Smooth muscle cell (in vitro differentiated cells): ENCODE measurements at regions not wholly inside any gene's neighbourhood (a gene's known extent, or its start where the extent isn't known, plus 50 kb on each side); places are given as distances from the start of the nearest gene placed in this dataset.
A peak's percentile ranks its signal among the peaks of the same experiment; 100 is the strongest.
"Not testable (repeated sequence)": the region's sequence is repeated elsewhere in the genome, so short reads cannot be mapped to it uniquely, and the experiment has no call there.

ENCODE experiments used
- DNase-seq: peaks from one replicate; lab custom pipeline; 2025; ENCODE audit not compliant: unreplicated experiment; lab: John Stamatoyannopoulos, UW
- H2AFZ ChIP-seq: fragments of 200-600 bp; sonication (generic); 2 replicates; pipeline ENCODE4 v1.6.0; 2016; ENCODE audit warnings: antibody characterized with exemption, low read depth, mild to moderate bottlenecking
- H3F3A ChIP-seq: fragments of 200-600 bp; sonication (generic); 2 replicates; pipeline ENCODE4 v1.6.0; 2017; ENCODE audit warnings: antibody characterized with exemption, low read depth
- H3K27ac ChIP-seq: fragments of 200-600 bp; sonication (generic); 2 replicates; pipeline ENCODE4 v1.5.1; 2016; ENCODE audit warnings: low read depth, mild to moderate bottlenecking
- H3K27me3 ChIP-seq: fragments of 200-600 bp; sonication (generic); 2 replicates; pipeline ENCODE4 v1.6.1; 2016; ENCODE audit warnings: low read depth, mild to moderate bottlenecking
- H3K36me3 ChIP-seq: fragments of 200-600 bp; sonication (generic); 2 replicates; pipeline ENCODE4 v1.5.1; 2016; ENCODE audit warnings: low read depth
- H3K4me1 ChIP-seq: fragments of 200-600 bp; sonication (generic); 2 replicates; pipeline ENCODE4 v1.5.1; 2016; ENCODE audit warnings: low read depth
- H3K4me2 ChIP-seq: fragments of 200-600 bp; sonication (generic); 2 replicates; pipeline ENCODE4 v1.6.0; 2016; ENCODE audit warnings: mild to moderate bottlenecking
- H3K4me3 ChIP-seq: fragments of 200-600 bp; sonication (generic); 2 replicates; pipeline ENCODE4 v1.5.1; 2016; ENCODE audit warnings: mild to moderate bottlenecking
- H3K79me2 ChIP-seq: fragments of 200-600 bp; sonication (generic); 2 replicates; pipeline ENCODE4 v1.6.0; 2016; ENCODE audit warnings: low read depth, mild to moderate bottlenecking
- H3K9ac ChIP-seq: fragments of 200-600 bp; sonication (generic); 2 replicates; pipeline ENCODE4 v1.6.0; 2016; ENCODE audit warnings: low read depth
- H3K9me3 ChIP-seq: fragments of 200-600 bp; sonication (generic); replicated peaks from 2 replicates; pipeline ENCODE4 v1.5.1; 2016; ENCODE audit warnings: low read depth
- H4K20me1 ChIP-seq: fragments of 200-600 bp; sonication (generic); 2 replicates; pipeline ENCODE4 v1.6.0; 2016; ENCODE audit warnings: low read depth
- CTCF ChIP-seq: fragments of 200-600 bp; sonication (generic); IDR thresholded peaks from 2 replicates; pipeline ENCODE4 v1.5.1; 2017; ENCODE audit warnings: borderline replicate concordance, mild to moderate bottlenecking, antibody characterized with exemption; ENCODE audit not compliant: insufficient read depth, poor library complexity, severe bottlenecking
- WGBS: methylation state at CpG from one replicate; pipeline ENCODE4 v1.1.7; 2016; ENCODE audit warnings: low lambda C conversion rate; 5-methylcytosine and 5-hydroxymethylcytosine counted together

- not testable (repeated sequence) for H3K27me3 ChIP-seq, H3K27ac ChIP-seq, H3K36me3 ChIP-seq, H3K4me1 ChIP-seq, H3F3A ChIP-seq, DNase-seq, H3K79me2 ChIP-seq, H4K20me1 ChIP-seq, H3K9me3 ChIP-seq, H3K9ac ChIP-seq, H2AFZ ChIP-seq
- peak; percentile 52 for TF ChIP-seq CTCF
- peak overlapping the region; percentile 63 for H3K4me2 ChIP-seq
- peak overlapping the region; percentile 41 for H3K4me3 ChIP-seq
- WGBS, result 14% methylated on average over 9 of the region's 9 CpGs
These were observed 82.7 kb upstream of the KIF2A start for GRCh38 chr5:62223312-62223670.

GRCh38 chr5:62224987-62225601, 80.9 kb upstream of the KIF2A start:
- H3K27ac ChIP-seq, H2AFZ ChIP-seq, DNase-seq, H4K20me1 ChIP-seq, H3K36me3 ChIP-seq, H3K9ac ChIP-seq, H3K9me3 ChIP-seq, H3K4me1 ChIP-seq, H3K4me2 ChIP-seq, H3K79me2 ChIP-seq, H3F3A ChIP-seq, H3K4me3 ChIP-seq, H3K27me3 ChIP-seq: not testable (repeated sequence)
- TF ChIP-seq CTCF, result peak; percentile 46
- 75% methylated on average over 7 of the region's 7 CpGs for WGBS

- H3K9ac ChIP-seq, H3K4me2 ChIP-seq, H3K9me3 ChIP-seq, H3K27ac ChIP-seq, H3K4me3 ChIP-seq, H3K27me3 ChIP-seq, H3F3A ChIP-seq, DNase-seq, H3K36me3 ChIP-seq, H3K4me1 ChIP-seq, H3K79me2 ChIP-seq, H2AFZ ChIP-seq, H4K20me1 ChIP-seq: not testable (repeated sequence)
- 87% methylated on average over 3 of the region's 3 CpGs for WGBS
These were observed 75.1 kb upstream of the KIF2A start for GRCh38 chr5:62230876-62231388.

- 89% methylated on average over 9 of the region's 9 CpGs for WGBS
- no peak overlapping the region for H2AFZ ChIP-seq
- no peak for TF ChIP-seq CTCF
These were observed 74.4 kb upstream of the KIF2A start for GRCh38 chr5:62231576-62231975.

GRCh38 chr5:62232218-62232617, 73.8 kb upstream of the KIF2A start:
- DNase-seq, H3K27ac ChIP-seq, H3F3A ChIP-seq, H3K79me2 ChIP-seq, H3K4me2 ChIP-seq, H3K9ac ChIP-seq, H2AFZ ChIP-seq, H3K9me3 ChIP-seq, H3K4me3 ChIP-seq, H3K4me1 ChIP-seq, H4K20me1 ChIP-seq, H3K27me3 ChIP-seq, H3K36me3 ChIP-seq: not testable (repeated sequence)
- 90% methylated on average over 1 of the region's 1 CpG for WGBS

More at GRCh38 chr5:62231576-62231975, 74.4 kb upstream of the KIF2A start:
- no peaks in the 10 kb centered on the region for H3K79me2 ChIP-seq
- no peaks in the 10 kb centered on the region for H3K27me3 ChIP-seq
- peaks cover 3% of the 10 kb centered on the region for H3K4me1 ChIP-seq
- no peaks in the 10 kb centered on the region for H4K20me1 ChIP-seq
- no peak overlapping the region for H3K9ac ChIP-seq
- H3K4me3 ChIP-seq, result no peak overlapping the region
- H3K9me3 ChIP-seq, result no peaks in the 10 kb centered on the region
- no peak overlapping the region for H3K4me2 ChIP-seq
- no peak overlapping the region for H3K27ac ChIP-seq
- no peaks in the 10 kb centered on the region for H3K36me3 ChIP-seq
- no peak for DNase-seq
- no peaks in the 10 kb centered on the region for H3F3A ChIP-seq

- not testable (repeated sequence) for H3K9me3 ChIP-seq, DNase-seq, H2AFZ ChIP-seq, H3K36me3 ChIP-seq, H3K27me3 ChIP-seq, H4K20me1 ChIP-seq, H3K4me1 ChIP-seq, H3F3A ChIP-seq, H3K4me3 ChIP-seq, H3K79me2 ChIP-seq
- WGBS, result 35% methylated on average over 6 of the region's 6 CpGs
- Histone ChIP-seq H3K27ac (peak overlapping the region; percentile 78), H3K4me2 (peak overlapping the region; percentile 43), H3K9ac (peak overlapping the region; percentile 57)
These were observed 72.6 kb upstream of the KIF2A start for GRCh38 chr5:62233083-62234046.
